RWPE1 (cell line): ENCODE measurements at regions not wholly inside any gene's neighbourhood (a gene's known extent, or its start where the extent isn't known, plus 50 kb on each side); places are given as distances from the start of the nearest gene placed in this dataset.

Experiments used
- CTCF ChIA-PET: fragments of 350-600 bp; sonication (Branson Sonifier 250); formaldehyde crosslinking; extraction: SDS; loops from one replicate; lab custom pipeline; 2021; lab: Yijun Ruan, JAX
- POLR2A ChIA-PET: fragments of 400-600 bp; formaldehyde crosslinking; extraction: SDS; loops from one replicate; lab custom pipeline; 2020; ENCODE audit warnings: antibody characterized with exemption; ENCODE audit not compliant: low non-redundant PET; lab: Yijun Ruan, JAX
- DNase-seq: peaks from one replicate; pipeline ENCODE4 v3.0.0; 2012; ENCODE audit warnings: low spot score
- H3K27ac ChIP-seq: fragments of 450-650 bp; 2 replicates; pipeline ENCODE4 v1.5.1; 2017
- CTCF ChIP-seq: fragments of 450-650 bp; conservative IDR thresholded peaks from 2 replicates; pipeline ENCODE4 v1.5.1; 2017; ENCODE audit warnings: low read depth, mild to moderate bottlenecking

DNA sequence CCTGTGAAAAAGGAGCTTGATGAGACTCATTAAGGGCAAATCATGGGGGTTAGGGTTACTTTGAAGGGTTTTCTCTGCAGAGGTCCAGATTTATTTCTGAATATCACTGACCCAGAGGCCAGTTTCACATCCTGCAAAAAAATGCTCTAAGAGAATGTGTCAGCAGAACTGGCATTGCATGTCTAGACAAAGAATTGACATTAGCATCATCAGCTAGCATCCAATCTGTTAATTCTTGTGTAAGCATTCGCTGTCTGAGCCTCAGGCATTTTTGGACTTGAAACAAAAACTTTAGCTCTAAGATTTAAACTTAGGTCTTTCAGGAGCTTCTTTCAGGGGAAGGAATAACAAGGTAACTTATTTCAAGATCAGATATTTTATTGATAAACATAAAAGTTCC lies 187.9 kb upstream of the ELL2 start:
- DNase-seq = peak; percentile 89
- H3K27ac ChIP-seq = peak overlapping the region; percentile 89
- POLR2A ChIA-PET = no interaction called here
- CTCF ChIA-PET = no interaction called here
- TF ChIP-seq CTCF = no peak

DNA sequence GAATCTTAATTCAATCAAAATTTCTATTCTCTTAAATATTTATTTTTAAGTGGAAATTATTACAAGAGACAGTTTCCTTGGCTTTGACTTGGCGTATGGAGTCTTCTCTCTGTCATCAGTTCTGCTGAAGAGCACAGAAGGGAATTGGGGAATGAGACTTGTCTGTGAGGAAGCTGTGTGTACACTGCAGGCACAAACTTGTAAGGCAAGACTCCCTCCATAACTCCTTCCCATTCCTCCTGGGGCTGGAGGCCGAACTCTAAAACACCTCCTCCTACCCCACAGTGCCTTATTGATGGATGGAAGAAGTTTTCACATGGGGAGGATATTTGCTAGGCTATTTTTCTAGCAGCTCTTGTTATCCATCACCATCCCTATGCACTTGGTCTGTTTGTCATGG lies 187.4 kb upstream of the ELL2 start:
- ChIA-PET POLR2A (no interaction called here), CTCF (no interaction called here)
- no peak for TF ChIP-seq CTCF
- H3K27ac ChIP-seq = peak overlapping the region; percentile 55
- DNase-seq = no peak

DNA sequence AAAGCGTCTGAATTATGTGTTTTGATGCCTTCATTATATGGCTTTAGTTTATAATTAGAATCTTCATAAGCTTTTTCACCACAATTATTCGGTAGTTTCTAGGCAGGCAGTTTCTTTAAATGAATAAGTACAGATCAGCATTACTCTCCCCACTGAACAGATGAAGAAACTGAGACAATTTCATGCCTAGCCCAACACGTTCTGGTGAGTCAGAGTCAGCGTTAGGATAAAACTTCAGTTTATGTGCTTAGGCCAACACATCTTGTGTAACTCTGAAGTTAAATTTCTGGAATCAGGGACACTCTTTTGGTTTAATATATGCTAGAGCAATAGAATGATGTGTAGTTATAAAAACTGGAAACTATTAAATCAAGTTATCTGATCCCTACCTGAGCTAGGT lies 186.7 kb upstream of the ELL2 start:
- no peak for TF ChIP-seq CTCF
- ChIA-PET CTCF (interaction anchor here (0.6 kb wide), 1 partner anchor 59 kb away, joined by 6 read pairs; no protein-coding TSS in a partner anchor), POLR2A (no interaction called here)
- no peak overlapping the region for H3K27ac ChIP-seq
- DNase-seq = no peak

DNA sequence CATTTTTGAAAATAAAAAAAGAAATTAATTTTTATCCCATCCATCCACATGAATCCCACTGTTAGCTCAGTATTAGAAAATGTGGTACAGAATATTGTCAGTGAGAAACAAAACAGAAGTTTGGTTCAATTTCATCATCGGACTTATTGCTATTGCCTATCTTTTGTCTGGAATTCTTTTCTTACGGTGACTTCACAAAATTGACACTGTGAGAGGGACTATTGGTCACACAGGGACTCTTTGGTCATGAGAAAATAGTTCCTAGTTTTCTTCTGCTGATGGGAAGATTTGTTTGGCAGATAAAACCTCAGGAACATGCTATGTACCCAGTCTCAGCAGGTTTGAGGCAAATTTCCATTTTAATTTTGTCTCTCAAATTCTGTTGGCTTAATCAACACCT lies 186.2 kb upstream of the ELL2 start:
- CTCF ChIA-PET = no interaction called here
- POLR2A ChIA-PET = no interaction called here
- TF ChIP-seq CTCF = no peak
- H3K27ac ChIP-seq = no peak overlapping the region
- no peak for DNase-seq

DNA sequence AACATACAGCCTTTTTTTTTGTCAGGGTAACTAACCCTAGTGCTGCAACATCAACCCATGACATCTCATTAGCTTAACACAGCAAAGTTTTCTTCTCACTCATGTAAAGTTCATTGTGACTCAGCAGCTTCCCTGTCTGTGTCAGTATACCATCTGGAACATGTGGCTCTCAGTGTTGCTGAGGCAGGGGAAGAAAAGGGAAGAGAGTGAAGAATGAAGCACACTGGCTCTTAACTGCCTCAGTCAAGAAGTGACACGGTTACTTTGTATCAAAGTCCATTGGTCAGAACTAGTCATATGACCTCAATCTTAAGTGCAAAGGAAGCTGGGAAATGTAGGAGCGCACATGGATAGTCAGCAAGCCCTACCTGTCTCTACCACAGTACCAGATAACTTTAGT lies 185.0 kb upstream of the ELL2 start:
- DNase-seq = peak; percentile 39
- ChIA-PET POLR2A (no interaction called here), CTCF (no interaction called here)
- no peak overlapping the region for H3K27ac ChIP-seq
- TF ChIP-seq CTCF = no peak

- no peak overlapping the region for H3K27ac ChIP-seq
- POLR2A ChIA-PET = no interaction called here
- CTCF ChIA-PET = interaction anchor here (0.7 kb wide), 1 partner anchor 267 kb away, joined by 3 read pairs; no protein-coding TSS in a partner anchor
- no peak for TF ChIP-seq CTCF
- DNase-seq = peak; percentile 50
Measured at GRCh38 chr5:96144289-96144688, 182.6 kb upstream of the ELL2 start.
